Naive thymus-derived CD8-positive, alpha-beta T cell (primary cell): ENCODE measurements at regions not wholly inside any gene's neighbourhood (a gene's known extent, or its start where the extent isn't known, plus 50 kb on each side); places are given as distances from the start of the nearest gene placed in this dataset.

ENCODE experiments used
- ATAC-seq, 2 donors: fragments of 150-1000 bp; cut with Tn5 transposase in 1 of 2; sonication (Bioruptor Pico), chemical (Tn5 transposase) in 1 of 2; 1 replicate in 1 of 2; 2 replicates in 1 of 2; pipeline ENCODE4 v1.10.0; 2021; ENCODE audit warnings: mild to moderate bottlenecking in 2 of 2, moderate library complexity in 2 of 2
- POLR2A ChIA-PET: fragments of 350-600 bp; sonication (Branson Sonifier 250); formaldehyde crosslinking; loops from one replicate; lab custom pipeline; 2021; ENCODE audit warnings: antibody characterized with exemption; lab: Charles Lee
- DNase-seq, 10 donors: peaks; one replicate each; pipeline versions ENCODE4 v3.0.0 to v3.0.0-alpha.2; 2020 to 2022
- H3K27ac Mint-ChIP-seq, 10 donors: one replicate each; pipeline ENCODE4 v1.8.0; 2020 to 2022; ENCODE audit warnings: mild to moderate bottlenecking in 10 of 10, mixed read lengths in 10 of 10, moderate library complexity in 4 of 10, inconsistent platforms in 1 of 10
- H3K27me3 Mint-ChIP-seq, 5 donors: one replicate each; pipeline ENCODE4 v1.8.0; 2021 to 2022; ENCODE audit warnings: mixed read lengths in 5 of 5
- H3K36me3 Mint-ChIP-seq, 3 donors: one replicate each; pipeline ENCODE4 v1.8.0; 2020 to 2022; ENCODE audit warnings: mixed read lengths in 3 of 3, mild to moderate bottlenecking in 2 of 3, inconsistent platforms in 1 of 3
- H3K4me1 Mint-ChIP-seq, 4 donors: one replicate each; pipeline ENCODE4 v1.8.0; 2021 to 2022; ENCODE audit warnings: mixed read lengths in 4 of 4
- H3K4me3 Mint-ChIP-seq, 10 donors: one replicate each; pipeline ENCODE4 v1.8.0; 2020 to 2022; ENCODE audit warnings: mild to moderate bottlenecking in 10 of 10, mixed read lengths in 10 of 10, moderate library complexity in 6 of 10, inconsistent platforms in 1 of 10
- H3K9me3 Mint-ChIP-seq, 9 donors: one replicate each; pipeline ENCODE4 v1.8.0; 2020 to 2022; ENCODE audit warnings: mixed read lengths in 9 of 9, mild to moderate bottlenecking in 3 of 9, inconsistent platforms in 1 of 9, moderate library complexity in 1 of 9

DNA sequence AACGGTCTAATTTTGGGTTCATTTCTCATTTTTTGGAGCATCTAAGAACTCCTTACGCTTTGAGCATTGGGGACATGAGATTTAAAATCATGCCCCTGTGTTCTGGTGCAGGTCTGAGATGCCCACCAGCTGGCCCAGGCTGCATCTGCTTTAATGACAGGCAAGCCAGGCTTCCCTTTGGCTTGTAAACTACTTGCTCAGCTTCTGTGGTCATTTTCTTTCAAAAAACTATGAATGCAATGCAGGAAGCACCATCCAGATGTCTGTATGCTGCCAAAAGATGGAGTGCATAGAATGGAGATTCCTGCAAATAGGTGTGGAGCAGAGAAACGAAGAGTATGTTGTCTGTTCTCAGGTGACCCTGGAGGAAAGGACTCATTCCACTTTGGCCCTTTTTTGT, 399.9 kb upstream of the ADAMTSL1 start:
- POLR2A ChIA-PET: no interaction called here
- ATAC-seq: no peak
- peaks cover 0 to 11% (median 0%) of the 10 kb centered on the region in 5 donors for H3K27me3 Mint-ChIP-seq
- H3K4me1 Mint-ChIP-seq: no peaks in the 10 kb centered on the region
- H3K4me3 Mint-ChIP-seq: no peak overlapping the region
- H3K9me3 Mint-ChIP-seq: peaks cover 0 to 4% (median 0%) of the 10 kb centered on the region in 9 donors
- no peak overlapping the region for H3K27ac Mint-ChIP-seq
- no peak for DNase-seq
- H3K36me3 Mint-ChIP-seq: no peaks in the 10 kb centered on the region

DNA sequence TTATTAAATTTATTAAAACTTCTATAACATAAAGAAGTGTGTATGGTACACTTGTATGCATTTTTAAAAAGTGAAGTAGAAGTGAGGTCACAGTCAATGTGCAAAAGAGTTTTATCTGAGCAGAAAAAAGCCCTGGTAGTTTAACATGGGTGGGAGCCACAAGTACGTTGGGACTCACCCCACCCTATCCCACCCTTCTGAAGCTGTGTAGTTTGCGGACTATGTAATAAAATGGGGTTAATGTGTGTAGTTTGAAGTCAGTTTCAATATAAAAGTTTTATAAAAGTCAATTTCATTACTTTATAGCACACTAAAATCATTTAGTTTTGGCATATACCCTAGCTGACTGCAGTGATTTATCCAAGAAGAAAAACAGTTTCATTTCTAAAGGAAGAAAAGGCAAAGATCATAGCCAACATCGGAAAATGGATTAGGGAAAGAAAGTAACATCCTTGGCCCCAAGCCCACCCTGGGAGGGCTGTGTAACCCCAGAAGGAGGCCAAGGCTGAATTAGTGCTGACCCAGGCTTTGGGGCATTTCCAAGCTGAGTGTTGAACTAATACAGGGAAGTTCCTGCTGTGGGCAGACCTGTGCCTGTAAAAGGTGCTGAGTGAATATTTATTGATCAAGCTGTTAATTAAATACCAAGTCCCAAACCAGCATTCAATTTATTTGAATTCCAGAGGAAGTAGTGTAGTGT, 398.6 kb upstream of the ADAMTSL1 start:
- H3K9me3 Mint-ChIP-seq: peaks cover 0 to 4% (median 0%) of the 10 kb centered on the region in 9 donors
- H3K36me3 Mint-ChIP-seq: no peaks in the 10 kb centered on the region
- no peak for DNase-seq
- POLR2A ChIA-PET: no interaction called here
- no peak for ATAC-seq
- H3K27me3 Mint-ChIP-seq: peaks cover 0 to 14% (median 0%) of the 10 kb centered on the region in 5 donors
- H3K27ac Mint-ChIP-seq: no peak overlapping the region
- H3K4me1 Mint-ChIP-seq: no peaks in the 10 kb centered on the region
- no peak overlapping the region for H3K4me3 Mint-ChIP-seq

DNA sequence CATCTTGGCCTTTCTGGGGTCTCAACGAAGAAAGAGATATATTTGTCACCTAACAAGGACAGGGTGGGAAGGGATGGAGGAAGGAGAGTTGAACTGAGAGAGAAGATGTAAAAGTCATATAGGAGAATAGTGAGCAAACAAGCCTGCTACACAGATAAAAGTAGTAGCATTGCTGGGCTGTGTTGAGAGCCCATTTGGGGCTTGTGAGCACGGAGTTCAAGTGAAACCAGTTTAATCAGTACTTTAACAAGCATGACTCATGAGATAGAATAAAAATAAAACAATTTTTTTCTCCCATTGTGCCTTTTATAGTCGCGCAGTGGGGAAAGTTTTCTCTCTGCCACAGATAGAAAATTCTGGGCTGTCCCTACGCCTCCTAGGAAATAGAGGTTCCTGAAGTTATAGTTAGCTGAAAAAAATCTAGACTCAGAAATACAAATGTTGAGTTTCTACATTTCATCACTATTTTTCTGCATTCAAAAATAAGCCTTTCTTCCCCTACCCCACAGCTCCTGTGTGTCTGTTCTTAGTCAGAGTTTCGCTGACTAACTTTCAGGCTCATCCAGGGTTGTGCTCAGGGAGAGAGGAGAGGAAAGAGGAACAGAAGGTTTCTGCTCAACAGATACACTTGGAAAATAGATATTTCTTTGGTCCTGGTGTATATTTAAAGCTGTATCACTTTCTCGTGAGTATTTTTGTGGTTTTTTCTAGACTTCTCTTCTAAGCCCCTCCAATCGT, 395.8 kb upstream of the ADAMTSL1 start:
- no peaks in the 10 kb centered on the region for H3K4me1 Mint-ChIP-seq
- no peaks in the 10 kb centered on the region for H3K36me3 Mint-ChIP-seq
- POLR2A ChIA-PET: no interaction called here
- no peak overlapping the region for H3K4me3 Mint-ChIP-seq
- no peak overlapping the region for H3K27ac Mint-ChIP-seq
- peaks cover 0 to 4% (median 0%) of the 10 kb centered on the region in 9 donors for H3K9me3 Mint-ChIP-seq
- peaks cover 0 to 19% (median 0%) of the 10 kb centered on the region in 5 donors for H3K27me3 Mint-ChIP-seq
- DNase-seq: no peak
- no peak for ATAC-seq

DNA sequence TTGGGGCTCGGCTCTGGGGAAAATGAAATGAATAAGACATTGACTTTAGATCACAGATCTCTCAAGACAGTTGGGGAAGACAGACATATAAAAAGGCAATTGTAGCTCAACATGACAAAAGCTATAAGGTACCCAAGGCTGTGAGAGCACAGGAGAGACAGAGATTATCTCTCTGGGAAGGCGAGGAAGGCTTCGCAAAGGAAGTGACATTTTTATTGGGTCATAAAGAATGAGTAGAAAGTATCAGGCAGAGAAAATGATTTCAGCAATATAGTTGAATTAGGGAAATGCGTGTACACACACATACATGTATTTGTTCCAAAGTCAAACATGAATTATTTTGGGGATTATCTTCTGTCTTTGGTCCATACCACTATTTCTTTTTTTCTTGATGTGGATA, 381.8 kb upstream of the ADAMTSL1 start:
- H3K4me1 Mint-ChIP-seq: no peaks in the 10 kb centered on the region
- peaks cover 0 to 7% (median 2%) of the 10 kb centered on the region in 9 donors for H3K9me3 Mint-ChIP-seq
- DNase-seq (no peak), ATAC-seq (no peak)
- H3K27me3 Mint-ChIP-seq: no peaks in the 10 kb centered on the region
- POLR2A ChIA-PET: no interaction called here
- H3K27ac Mint-ChIP-seq: no peak overlapping the region
- H3K4me3 Mint-ChIP-seq: no peak overlapping the region
- no peaks in the 10 kb centered on the region for H3K36me3 Mint-ChIP-seq

DNA sequence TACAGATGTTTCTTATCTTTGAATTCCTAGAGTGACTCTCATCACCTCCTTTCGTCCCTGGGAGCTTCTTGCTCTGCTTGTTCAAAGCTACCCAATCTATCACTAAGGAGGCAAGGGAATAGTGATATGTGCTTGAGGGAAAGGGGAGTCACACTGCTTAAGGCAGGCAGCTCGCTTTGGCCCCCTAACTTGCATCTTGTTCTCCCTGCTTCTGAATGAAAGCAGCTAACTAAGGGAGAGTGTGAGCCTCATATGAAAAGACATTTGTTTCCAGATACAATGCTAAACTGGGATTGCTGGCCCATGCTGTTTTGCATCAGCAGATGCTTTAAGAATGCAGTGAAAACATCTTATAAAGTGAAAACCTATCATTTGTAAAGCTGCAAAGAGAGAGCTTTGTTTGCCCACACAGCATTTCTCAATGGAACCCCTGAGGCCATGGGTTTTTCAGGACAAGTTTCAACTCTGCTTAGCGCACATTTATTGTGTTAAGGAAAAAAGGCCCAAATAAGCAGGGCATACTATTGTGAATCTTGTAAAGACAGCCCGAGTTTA, 367.9 kb upstream of the ADAMTSL1 start:
- Mint-ChIP-seq H3K36me3 (no peaks in the 10 kb centered on the region), H3K27me3 (peaks cover 0 to 5% (median 0%) of the 10 kb centered on the region in 5 donors), H3K27ac (no peak overlapping the region), H3K9me3 (peaks cover 0 to 3% (median 0%) of the 10 kb centered on the region in 9 donors), H3K4me3 (no peak overlapping the region), H3K4me1 (no peaks in the 10 kb centered on the region)
- ATAC-seq (no peak), DNase-seq (no peak)
- POLR2A ChIA-PET: no interaction called here

DNA sequence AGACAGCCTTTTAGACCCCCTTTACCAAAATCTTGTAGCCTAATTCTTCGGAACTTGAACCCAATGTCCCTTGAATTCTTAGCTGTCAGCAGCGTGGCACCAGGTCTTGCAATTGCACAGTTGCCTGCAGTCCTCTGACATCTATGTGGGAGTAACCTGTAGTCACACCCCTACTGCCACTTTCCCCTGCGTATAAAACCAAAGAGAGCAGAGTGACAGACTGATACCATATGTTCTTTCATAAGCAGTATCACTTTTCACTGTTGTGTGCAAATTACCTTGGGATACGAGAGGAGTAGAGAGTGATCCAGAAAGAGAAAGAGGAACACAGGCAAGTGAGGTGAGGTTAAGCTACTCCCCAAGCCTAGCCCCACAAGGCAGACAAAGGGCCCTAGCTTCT, 364.3 kb upstream of the ADAMTSL1 start:
- POLR2A ChIA-PET: no interaction called here
- Mint-ChIP-seq H3K27me3 (peaks cover 0 to 5% (median 0%) of the 10 kb centered on the region in 5 donors), H3K4me1 (no peaks in the 10 kb centered on the region), H3K27ac (no peak overlapping the region), H3K36me3 (no peaks in the 10 kb centered on the region), H3K9me3 (peaks cover 0 to 13% (median 3%) of the 10 kb centered on the region in 9 donors), H3K4me3 (no peak overlapping the region)
- DNase-seq (no peak), ATAC-seq (no peak)

DNA sequence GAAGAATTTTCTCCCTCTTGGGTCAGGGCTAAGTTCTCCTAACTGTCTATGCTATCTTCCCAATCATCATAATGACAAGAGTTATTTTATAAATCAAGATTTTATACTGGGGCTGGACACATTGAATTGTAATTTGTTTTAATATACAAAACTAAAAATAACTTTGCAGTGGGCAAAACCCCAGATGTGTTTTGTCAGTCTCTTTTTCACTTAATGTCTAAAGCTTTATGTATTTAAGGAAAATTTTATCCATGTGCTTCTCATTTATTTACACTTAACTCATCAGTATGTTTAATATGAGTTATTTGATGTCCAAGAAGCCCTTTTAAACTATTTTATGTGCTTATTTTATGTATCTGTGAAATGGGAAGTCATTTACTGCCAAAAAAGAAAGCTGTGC, 362.8 kb upstream of the ADAMTSL1 start:
- peaks cover 0 to 13% (median 3%) of the 10 kb centered on the region in 9 donors for H3K9me3 Mint-ChIP-seq
- H3K27ac Mint-ChIP-seq: no peak overlapping the region
- POLR2A ChIA-PET: no interaction called here
- no peak overlapping the region for H3K4me3 Mint-ChIP-seq
- peaks cover 0 to 5% (median 0%) of the 10 kb centered on the region in 5 donors for H3K27me3 Mint-ChIP-seq
- H3K36me3 Mint-ChIP-seq: no peaks in the 10 kb centered on the region
- H3K4me1 Mint-ChIP-seq: no peaks in the 10 kb centered on the region
- no peak for DNase-seq
- no peak for ATAC-seq

DNA sequence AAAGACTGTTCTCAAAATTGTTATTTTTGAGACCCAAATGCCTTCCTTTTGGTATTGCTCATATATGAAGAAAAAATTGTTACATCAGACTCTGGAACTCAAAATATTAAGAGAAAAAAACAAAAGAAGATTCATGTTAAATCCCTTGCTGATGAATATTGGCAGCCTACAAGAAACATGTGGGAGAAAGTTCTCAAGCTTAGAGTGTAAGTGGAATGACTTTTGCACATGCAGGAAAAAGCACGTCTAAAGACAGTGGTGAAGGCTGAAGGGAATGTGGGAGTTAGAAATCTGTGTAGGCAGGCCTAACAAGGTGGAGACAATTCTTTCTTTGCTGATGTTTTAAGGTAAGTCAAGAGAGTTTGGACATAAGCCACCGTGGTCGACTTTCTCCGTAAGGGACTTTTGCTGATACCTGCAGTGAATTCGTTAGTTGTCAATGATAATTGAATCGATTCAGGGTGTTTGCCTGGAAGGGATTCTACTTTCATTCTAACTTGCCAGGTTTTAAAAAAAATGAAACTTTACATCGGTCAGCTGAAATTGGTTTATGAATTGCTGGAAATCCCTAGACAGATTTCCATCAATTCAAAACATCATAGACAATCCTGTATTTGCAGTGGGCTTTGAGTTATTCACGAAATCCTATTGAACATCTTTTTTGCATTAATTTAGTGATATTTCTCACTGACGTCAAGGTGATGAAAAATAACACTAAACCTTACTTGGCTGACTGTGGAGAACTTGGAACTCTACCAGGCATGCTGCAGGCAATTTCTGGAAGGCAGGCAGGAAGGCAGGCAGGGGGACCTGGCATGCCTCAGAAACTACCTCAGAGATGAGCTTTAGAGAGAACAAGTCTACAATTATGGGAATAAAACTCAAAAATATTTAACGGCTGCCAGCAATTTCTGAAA, 359.1 kb upstream of the ADAMTSL1 start:
- Mint-ChIP-seq H3K27ac (no peak overlapping the region), H3K9me3 (peaks cover 0 to 13% (median 2%) of the 10 kb centered on the region in 9 donors), H3K4me1 (no peaks in the 10 kb centered on the region), H3K4me3 (no peak overlapping the region), H3K36me3 (no peaks in the 10 kb centered on the region), H3K27me3 (peaks cover 0 to 8% (median 0%) of the 10 kb centered on the region in 5 donors)
- DNase-seq (no peak), ATAC-seq (no peak)
- POLR2A ChIA-PET: no interaction called here

DNA sequence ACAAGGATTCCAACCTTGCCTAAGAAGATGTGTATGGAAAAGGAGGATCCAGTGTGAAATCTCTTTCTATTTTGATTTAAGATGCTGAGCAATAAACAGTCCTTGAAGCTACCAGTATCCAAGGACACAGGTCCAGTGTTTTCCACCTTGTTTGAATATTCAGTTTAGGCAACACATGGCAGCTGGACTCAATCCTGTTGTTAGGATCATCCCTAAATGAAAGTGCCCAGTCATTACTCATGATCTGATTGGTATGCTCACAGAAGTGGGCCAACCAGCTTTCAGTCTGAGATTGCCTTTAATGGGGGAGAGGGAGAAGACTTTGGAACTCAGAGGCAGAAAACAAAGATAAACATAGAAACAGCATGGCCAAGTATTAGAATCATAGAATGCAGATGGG, 355.7 kb upstream of the ADAMTSL1 start:
- Mint-ChIP-seq H3K27ac (no peak overlapping the region), H3K4me1 (no peaks in the 10 kb centered on the region), H3K27me3 (peaks cover 0 to 3% (median 0%) of the 10 kb centered on the region in 5 donors), H3K36me3 (no peaks in the 10 kb centered on the region), H3K4me3 (no peak overlapping the region), H3K9me3 (peaks cover 0 to 5% (median 2%) of the 10 kb centered on the region in 9 donors)
- ATAC-seq (no peak), DNase-seq (no peak)
- POLR2A ChIA-PET: no interaction called here

DNA sequence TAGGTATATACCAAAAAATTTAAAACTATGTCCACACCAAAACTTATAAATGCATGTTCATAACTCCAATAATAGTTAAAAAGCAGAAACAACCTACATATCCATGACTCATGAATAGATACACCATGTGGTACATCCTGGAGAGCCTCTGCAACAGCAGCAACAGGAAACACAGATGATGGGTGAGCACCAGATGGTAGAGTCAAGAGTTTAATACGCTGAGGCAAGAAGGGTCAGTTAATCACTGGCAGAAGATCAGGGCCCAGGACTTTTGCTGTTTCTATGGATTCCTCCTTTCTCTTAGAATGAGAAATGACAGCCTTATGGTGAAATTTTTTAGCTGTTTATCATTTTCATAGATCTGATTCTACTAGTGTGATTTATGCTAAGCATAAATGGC, 351.8 kb upstream of the ADAMTSL1 start:
- Mint-ChIP-seq H3K27me3 (peaks cover 0 to 5% (median 0%) of the 10 kb centered on the region in 5 donors), H3K4me1 (no peaks in the 10 kb centered on the region), H3K9me3 (peaks cover 0 to 14% (median 3%) of the 10 kb centered on the region in 9 donors), H3K4me3 (no peak overlapping the region), H3K27ac (no peak overlapping the region), H3K36me3 (no peaks in the 10 kb centered on the region)
- ATAC-seq: no peak
- no peak for DNase-seq
- POLR2A ChIA-PET: no interaction called here

DNA sequence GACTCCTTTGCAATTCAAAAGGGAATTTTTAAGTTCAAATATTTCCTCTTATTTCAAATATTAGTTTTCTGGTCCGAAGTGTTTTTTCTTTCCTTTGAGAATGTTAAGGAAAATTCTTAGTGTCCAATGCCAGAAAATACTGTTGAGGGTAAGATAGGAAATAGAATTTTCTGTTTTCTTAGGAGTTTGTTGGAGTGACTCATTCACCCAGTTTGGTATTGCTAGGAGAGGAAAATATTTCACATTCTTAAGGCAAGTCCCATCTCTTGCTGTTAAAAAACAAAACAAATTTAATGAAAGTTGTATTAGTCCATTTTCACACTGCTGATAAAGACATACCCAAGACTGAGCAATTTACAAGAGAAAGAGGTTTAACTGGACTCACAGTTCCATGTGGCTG, 349.2 kb upstream of the ADAMTSL1 start:
- ATAC-seq (no peak), DNase-seq (no peak)
- Mint-ChIP-seq H3K9me3 (peaks cover 0 to 16% (median 2%) of the 10 kb centered on the region in 9 donors), H3K27me3 (peaks cover 0 to 5% (median 0%) of the 10 kb centered on the region in 5 donors), H3K27ac (no peak overlapping the region), H3K36me3 (no peaks in the 10 kb centered on the region), H3K4me1 (no peaks in the 10 kb centered on the region), H3K4me3 (no peak overlapping the region)
- POLR2A ChIA-PET: no interaction called here

DNA sequence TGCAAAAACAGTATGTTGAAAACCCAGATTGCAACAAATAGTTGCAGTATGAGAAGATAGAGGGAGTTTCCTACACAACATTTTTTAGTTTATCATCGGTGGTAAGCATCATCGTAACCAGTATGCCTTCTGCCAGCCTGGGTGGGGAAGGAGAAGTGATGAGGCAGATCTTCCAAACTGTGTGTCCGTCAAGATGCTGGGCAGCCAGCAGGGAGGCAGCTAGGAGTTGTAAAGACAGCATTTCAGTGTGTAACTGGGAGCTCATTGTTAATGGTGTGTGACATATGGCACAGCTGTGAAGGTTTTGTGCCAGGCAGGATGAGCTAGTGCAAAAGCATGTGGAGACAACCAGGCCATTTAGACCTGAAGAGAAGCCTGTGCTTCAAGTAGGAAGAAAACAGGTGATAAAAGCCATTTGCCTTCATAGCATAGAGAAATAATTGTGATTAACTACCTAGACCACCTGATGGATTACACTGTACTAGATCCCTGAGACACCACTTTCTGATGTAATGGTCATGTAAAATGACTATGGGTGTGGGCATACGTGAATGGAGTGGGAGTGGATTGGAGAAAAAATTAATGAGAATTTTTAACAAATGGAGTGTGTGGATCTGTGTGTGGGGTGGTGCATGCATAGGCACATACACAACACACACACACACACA, 347.0 kb upstream of the ADAMTSL1 start:
- H3K9me3 Mint-ChIP-seq: peaks cover 0 to 18% (median 3%) of the 10 kb centered on the region in 9 donors
- no peaks in the 10 kb centered on the region for H3K4me1 Mint-ChIP-seq
- no peak for ATAC-seq
- H3K27ac Mint-ChIP-seq: no peak overlapping the region
- H3K36me3 Mint-ChIP-seq: no peaks in the 10 kb centered on the region
- H3K4me3 Mint-ChIP-seq: no peak overlapping the region
- peaks cover 0 to 5% (median 0%) of the 10 kb centered on the region in 5 donors for H3K27me3 Mint-ChIP-seq
- POLR2A ChIA-PET: no interaction called here
- DNase-seq: no peak
